BE2C (cell line): ENCODE measurements at regions not wholly inside any gene's neighbourhood (a gene's known extent, or its start where the extent isn't known, plus 50 kb on each side); places are given as distances from the start of the nearest gene placed in this dataset.

Experiments used
- DNase-seq: peaks from one replicate; pipeline ENCODE4 v3.0.0-alpha.2; 2020
- H3K27me3 ChIP-seq: fragments of 250-450 bp; sonication (Bioruptor Pico); 2 replicates; pipeline ENCODE4 v1.5.1; 2020; ENCODE audit warnings: mild to moderate bottlenecking
- H3K36me3 ChIP-seq: fragments of 250-450 bp; sonication (Bioruptor Pico); 2 replicates; pipeline ENCODE4 v1.5.1; 2020; ENCODE audit warnings: mild to moderate bottlenecking
- H3K4me1 ChIP-seq: fragments of 250-450 bp; sonication (Bioruptor Pico); 2 replicates; pipeline ENCODE4 v1.5.1; 2020
- H3K4me3 ChIP-seq: 2 replicates; pipeline ENCODE4 v1.5.1; 2011; ENCODE audit warnings: low read depth, low read length
- H3K9me3 ChIP-seq: fragments of 250-450 bp; sonication (Bioruptor Pico); 2 replicates; pipeline ENCODE4 v1.5.1; 2020
- TF ChIP-seq, protein P1 (sequence below): IDR thresholded peaks from 2 replicates; pipeline ENCODE4 v1.5.1; 2012; ENCODE audit warnings: mild to moderate bottlenecking, low read depth, low read length

DNA sequence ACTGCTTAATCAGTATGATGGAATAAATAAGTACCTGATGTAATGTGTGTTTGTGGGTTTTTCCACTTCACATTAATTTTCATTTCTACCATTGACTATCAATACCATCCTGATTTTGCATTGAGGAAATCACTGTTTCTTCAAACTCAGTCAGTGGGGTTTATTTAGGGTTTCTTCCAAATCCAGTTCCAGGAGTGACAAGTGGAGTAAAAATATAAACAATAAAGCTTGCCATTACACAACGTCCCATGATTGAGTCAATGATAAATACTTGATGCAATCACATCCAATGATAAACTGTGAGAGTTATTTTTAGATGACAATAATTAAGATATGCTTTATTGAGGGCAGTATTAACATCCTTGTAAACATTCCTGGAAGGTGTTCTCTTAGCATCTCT lies 1037.4 kb upstream of the GJE1 start:
- Histone ChIP-seq H3K9me3 (no peaks in the 10 kb centered on the region), H3K36me3 (no peaks in the 10 kb centered on the region), H3K27me3 (no peaks in the 10 kb centered on the region), H3K4me1 (no peaks in the 10 kb centered on the region), H3K4me3 (no peak overlapping the region)
- DNase-seq: no peak
- TF ChIP-seq, protein P1, sequence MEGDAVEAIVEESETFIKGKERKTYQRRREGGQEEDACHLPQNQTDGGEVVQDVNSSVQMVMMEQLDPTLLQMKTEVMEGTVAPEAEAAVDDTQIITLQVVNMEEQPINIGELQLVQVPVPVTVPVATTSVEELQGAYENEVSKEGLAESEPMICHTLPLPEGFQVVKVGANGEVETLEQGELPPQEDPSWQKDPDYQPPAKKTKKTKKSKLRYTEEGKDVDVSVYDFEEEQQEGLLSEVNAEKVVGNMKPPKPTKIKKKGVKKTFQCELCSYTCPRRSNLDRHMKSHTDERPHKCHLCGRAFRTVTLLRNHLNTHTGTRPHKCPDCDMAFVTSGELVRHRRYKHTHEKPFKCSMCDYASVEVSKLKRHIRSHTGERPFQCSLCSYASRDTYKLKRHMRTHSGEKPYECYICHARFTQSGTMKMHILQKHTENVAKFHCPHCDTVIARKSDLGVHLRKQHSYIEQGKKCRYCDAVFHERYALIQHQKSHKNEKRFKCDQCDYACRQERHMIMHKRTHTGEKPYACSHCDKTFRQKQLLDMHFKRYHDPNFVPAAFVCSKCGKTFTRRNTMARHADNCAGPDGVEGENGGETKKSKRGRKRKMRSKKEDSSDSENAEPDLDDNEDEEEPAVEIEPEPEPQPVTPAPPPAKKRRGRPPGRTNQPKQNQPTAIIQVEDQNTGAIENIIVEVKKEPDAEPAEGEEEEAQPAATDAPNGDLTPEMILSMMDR: no peak

DNA sequence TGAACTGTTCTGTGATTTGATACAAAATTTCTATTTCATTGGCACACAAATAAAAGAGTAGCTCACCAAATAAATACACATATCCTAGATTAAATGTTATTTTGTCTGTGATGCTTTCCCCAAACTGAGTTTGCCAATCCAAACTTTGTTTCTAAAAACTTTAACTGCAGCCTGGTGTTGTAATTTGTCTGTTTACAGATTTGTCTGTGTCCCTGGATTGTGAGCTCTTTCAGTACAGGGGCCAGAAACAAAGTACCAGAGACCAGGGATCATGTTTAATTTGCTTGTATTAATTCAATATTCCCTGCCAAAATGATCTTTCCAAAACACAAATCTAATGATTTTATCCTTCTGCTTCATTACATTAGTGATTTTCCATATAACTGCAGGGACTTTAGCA lies 1044.6 kb upstream of the GJE1 start:
- Histone ChIP-seq H3K27me3 (no peaks in the 10 kb centered on the region), H3K4me3 (no peak overlapping the region), H3K36me3 (no peaks in the 10 kb centered on the region), H3K4me1 (no peaks in the 10 kb centered on the region), H3K9me3 (no peaks in the 10 kb centered on the region)
- TF ChIP-seq, protein P1: no peak
- DNase-seq: no peak

DNA sequence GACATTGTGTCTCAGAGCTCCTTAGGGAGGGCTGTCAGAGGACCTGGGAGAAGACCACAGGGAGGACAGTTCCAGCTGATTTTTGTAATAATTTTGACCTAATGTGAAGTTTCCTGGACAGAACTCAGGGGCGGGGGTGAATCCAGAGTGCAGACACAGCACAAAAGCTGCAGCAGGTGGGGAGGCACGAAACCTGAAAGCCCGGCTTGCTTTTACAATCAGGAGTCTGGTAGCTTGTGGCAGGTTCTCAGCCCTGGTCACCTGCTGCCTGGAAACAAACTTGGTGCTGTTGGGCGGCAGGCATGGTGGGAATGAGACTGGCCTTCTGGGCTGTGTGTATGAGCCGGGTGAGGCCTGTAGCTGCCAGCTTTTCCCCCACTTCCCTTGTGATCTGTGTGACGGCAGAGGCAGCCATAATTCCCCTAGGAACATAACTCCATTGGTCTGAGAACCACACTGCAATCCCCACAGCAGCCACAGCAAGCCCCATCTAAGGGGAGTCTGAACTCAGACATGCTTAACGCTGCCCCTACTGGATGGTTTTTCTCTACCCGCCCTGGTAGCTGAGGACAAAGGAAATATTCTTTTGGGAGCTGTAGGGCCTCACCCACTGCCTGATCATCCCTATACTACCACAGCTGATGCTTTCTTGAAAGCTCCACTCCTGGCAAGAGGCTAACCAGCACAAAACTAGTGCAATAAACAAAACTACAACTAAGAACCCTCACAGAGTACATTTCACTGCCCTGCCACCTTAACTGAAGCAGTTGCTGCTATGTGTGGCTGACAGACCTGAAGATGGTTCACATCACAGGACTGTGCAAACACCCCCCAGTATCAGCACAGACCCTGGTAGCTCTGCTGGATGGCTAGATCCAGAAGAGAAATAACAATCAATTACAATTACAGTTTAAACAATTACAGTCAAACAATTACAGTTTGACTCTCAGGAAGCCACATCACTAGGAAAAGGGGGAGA lies 1055.1 kb upstream of the GJE1 start:
- TF ChIP-seq, protein P1: no peak
- Histone ChIP-seq H3K4me1 (no peaks in the 10 kb centered on the region), H3K4me3 (no peak overlapping the region), H3K36me3 (no peaks in the 10 kb centered on the region), H3K9me3 (no peaks in the 10 kb centered on the region), H3K27me3 (no peaks in the 10 kb centered on the region)
- DNase-seq: no peak

DNA sequence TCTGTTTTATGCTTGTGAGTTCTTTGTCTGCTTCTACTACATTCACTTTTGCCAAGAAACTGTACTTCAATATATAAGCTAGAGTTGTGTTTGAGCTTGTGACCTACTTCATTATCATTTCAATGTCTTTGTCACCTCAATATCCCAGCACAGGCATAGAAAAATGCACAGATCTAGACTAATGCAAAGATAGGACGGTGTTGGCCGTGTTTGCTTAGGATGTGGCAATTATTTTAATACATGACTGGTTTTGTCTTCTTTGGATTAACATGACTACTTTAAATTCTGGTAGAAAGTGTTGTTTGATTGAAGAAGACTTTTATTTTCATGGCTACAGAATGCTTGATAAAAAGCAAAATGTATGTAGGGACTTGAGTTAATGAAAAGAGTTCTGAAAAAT lies 1075.0 kb upstream of the GJE1 start:
- Histone ChIP-seq H3K36me3 (no peaks in the 10 kb centered on the region), H3K4me1 (no peaks in the 10 kb centered on the region), H3K4me3 (no peak overlapping the region), H3K9me3 (no peaks in the 10 kb centered on the region), H3K27me3 (no peaks in the 10 kb centered on the region)
- TF ChIP-seq, protein P1: no peak
- no peak for DNase-seq

DNA sequence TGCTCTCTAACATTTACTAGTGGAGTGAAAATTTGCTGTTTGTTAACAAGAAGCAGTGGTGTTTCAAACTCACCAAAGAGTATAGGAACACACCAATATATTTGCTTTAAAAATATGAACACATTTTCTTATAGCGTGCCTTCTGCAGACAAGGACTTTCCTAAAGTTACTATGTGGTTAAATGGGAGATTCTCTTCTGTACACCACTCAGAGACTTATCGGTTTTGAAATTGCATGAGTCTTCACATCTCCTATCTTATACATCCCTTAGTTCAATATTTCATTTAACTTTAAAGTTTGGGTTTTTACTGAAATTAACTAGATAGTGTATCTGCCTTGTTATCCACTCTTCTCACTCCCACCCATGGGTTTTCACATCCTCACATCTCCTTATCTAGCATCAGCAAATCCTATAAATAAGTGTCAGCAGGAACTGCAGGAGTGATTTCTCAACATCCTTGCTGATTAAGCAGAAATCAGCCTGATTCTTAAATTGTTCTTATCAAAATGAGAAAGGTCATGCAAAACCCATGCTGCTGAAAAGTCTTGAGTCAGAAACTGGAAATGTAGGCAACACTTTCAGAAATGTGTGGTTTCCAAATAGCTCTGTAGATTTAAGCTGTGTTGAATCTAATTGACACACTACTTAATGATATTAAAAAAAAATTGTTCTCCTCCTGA lies 1075.6 kb upstream of the GJE1 start:
- TF ChIP-seq, protein P1: no peak
- no peak for DNase-seq
- Histone ChIP-seq H3K4me3 (no peak overlapping the region), H3K27me3 (no peaks in the 10 kb centered on the region), H3K4me1 (no peaks in the 10 kb centered on the region), H3K9me3 (no peaks in the 10 kb centered on the region), H3K36me3 (no peaks in the 10 kb centered on the region)

DNA sequence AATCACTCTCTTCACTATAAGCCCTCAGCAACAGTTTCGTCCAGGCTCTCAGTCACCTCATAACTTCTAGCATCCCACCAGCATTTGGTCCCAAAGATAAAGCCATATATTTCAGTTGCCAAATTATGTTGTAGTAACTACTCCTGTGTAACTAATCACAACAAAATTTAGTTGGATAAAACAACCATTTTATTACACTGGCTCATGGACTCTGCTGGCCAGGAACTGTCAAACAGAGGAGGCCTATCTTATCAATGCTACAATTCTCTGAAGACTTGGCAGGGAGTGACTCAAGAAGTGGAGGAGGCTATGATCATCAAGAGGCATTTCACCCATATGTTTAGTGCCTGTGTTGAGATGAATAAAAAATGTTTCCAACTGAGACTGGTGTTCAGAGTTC lies 1082.3 kb upstream of the GJE1 start:
- H3K4me3 ChIP-seq: no peak overlapping the region
- no peak for DNase-seq
- H3K9me3 ChIP-seq: no peaks in the 10 kb centered on the region
- H3K4me1 ChIP-seq: no peaks in the 10 kb centered on the region
- H3K27me3 ChIP-seq: no peaks in the 10 kb centered on the region
- H3K36me3 ChIP-seq: no peaks in the 10 kb centered on the region
- TF ChIP-seq, protein P1: no peak
